ENCODE measurements at regions not wholly inside any gene's neighbourhood (a gene's known extent, or its start where the extent isn't known, plus 50 kb on each side); places are given as distances from the start of the nearest gene placed in this dataset.

- no peak for TF ChIP-seq CHD7 (IDR thresholded peaks at IDR 0.05; ENCODE audit: low read depth, low read length)
Observed at GRCh38 chr10:46231087-46231486, 55.7 kb upstream of the ANTXRL start (continued).

All from K562 (cell line).